ENCODE measurements at regions not wholly inside any gene's neighbourhood (a gene's known extent, or its start where the extent isn't known, plus 50 kb on each side); places are given as distances from the start of the nearest gene placed in this dataset.
A peak's percentile ranks its signal among the peaks of the same experiment; 100 is the strongest.

DNA sequence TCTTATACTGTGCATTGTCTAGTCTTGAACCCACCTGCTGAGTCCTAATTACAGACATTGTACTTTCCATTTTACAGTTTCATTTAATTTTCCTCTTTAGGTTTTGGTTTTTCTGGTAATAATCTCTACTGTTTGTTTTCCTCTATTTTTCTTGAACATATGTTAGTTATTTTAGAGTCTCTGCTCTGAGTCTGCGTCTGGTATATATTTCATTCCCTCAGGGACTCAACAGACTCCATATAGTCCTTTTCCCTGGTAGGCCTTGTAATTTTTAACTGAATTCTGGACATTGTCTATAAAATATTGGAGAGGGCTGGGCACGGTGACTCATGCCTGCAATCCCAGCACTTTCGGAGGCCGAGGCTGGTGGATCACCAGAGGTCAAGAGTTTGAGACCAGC lies 121.8 kb upstream of the STOX2 start:
- dilution Hi-C loops (cut with MboI; ENCODE audit: extremely low pct_ligation_motif_present, low sequenced_read_pairs), result no loop called here
- FAIRE-seq, result no peak
- no peaks in the 10 kb centered on the region for H3K9me3 ChIP-seq (ENCODE audit: control insufficient read depth, low read depth, low read length)

DNA sequence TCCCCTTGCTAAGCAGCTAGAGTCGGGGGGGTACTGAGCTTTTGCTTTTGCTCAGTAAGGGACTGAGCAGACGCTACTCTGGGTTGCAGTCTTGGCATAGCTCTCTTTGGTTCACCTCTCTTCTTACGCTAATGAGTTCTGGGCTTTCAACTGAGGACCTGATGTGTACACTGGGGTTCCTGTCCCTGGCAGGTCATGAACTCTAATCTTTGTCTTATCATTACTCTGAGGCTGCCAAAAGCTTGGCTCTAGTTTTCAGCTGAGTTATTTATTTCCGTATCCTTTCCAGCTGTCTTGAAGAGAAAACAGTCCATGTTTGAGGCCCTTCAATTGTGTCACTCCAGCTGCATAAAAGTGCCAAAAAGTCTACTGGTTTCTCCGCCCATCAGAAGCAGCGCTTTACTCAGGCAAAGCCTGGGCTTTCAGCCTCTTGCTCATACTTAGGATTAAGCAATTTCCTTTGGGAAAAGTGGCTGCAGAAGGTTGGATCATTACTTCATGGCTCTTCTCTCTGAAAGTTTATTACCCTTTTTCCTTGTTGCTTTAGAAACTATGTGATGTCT lies 121.0 kb upstream of the STOX2 start:
- H3K9me1 ChIP-seq (ENCODE audit: control insufficient read depth, extremely low read depth, insufficient read depth, low read length), result no peaks in the 10 kb centered on the region
- no peak overlapping the region for H3K4me2 ChIP-seq (ENCODE audit: control insufficient read depth, extremely low read depth, insufficient read depth, low read depth, low read length)
- H3K4me1 ChIP-seq (ENCODE audit: control insufficient read depth, extremely low read depth, insufficient read depth, low read length), result no peaks in the 10 kb centered on the region
- no peaks in the 10 kb centered on the region for H3K36me3 ChIP-seq (ENCODE audit: control insufficient read depth in 2 of 2, extremely low read depth in 1 of 2, insufficient read depth in 2 of 2, low read length in 2 of 2)
- no peaks in the 10 kb centered on the region for H4K20me1 ChIP-seq (ENCODE audit: control insufficient read depth, extremely low read depth, insufficient read depth, low read length)
- DNase-seq (ENCODE audit: low read depth, low spot score), result no peak
- no peak overlapping the region for H2AFZ ChIP-seq (ENCODE audit: control insufficient read depth, low read length)
- H3K9me3 ChIP-seq (ENCODE audit: control insufficient read depth, low read depth, low read length), result no peaks in the 10 kb centered on the region
- peak; percentile 41 for FAIRE-seq
- no peaks in the 10 kb centered on the region for H3K79me2 ChIP-seq (ENCODE audit: control insufficient read depth, insufficient read depth, low read length)
- no peak overlapping the region for H3K4me3 ChIP-seq (ENCODE audit: control insufficient read depth in 2 of 3, extremely low read depth in 1 of 3, insufficient read depth in 2 of 3, low read depth in 1 of 3, low read length in 3 of 3)
- TF ChIP-seq, protein P1, sequence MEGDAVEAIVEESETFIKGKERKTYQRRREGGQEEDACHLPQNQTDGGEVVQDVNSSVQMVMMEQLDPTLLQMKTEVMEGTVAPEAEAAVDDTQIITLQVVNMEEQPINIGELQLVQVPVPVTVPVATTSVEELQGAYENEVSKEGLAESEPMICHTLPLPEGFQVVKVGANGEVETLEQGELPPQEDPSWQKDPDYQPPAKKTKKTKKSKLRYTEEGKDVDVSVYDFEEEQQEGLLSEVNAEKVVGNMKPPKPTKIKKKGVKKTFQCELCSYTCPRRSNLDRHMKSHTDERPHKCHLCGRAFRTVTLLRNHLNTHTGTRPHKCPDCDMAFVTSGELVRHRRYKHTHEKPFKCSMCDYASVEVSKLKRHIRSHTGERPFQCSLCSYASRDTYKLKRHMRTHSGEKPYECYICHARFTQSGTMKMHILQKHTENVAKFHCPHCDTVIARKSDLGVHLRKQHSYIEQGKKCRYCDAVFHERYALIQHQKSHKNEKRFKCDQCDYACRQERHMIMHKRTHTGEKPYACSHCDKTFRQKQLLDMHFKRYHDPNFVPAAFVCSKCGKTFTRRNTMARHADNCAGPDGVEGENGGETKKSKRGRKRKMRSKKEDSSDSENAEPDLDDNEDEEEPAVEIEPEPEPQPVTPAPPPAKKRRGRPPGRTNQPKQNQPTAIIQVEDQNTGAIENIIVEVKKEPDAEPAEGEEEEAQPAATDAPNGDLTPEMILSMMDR (optimal IDR thresholded peaks at IDR 0.05 in 1 of 3, IDR thresholded peaks at IDR 0.05 in 1 of 3, conservative IDR thresholded peaks at IDR 0.05 in 1 of 3; ENCODE audit: extremely low read depth in 1 of 3, insufficient read depth in 2 of 3, low read length in 3 of 3), result no peak
- H3K9ac ChIP-seq (ENCODE audit: control insufficient read depth, extremely low read depth, insufficient read depth, low read length), result no peak overlapping the region
- no peak overlapping the region for H3K27ac ChIP-seq (ENCODE audit: control insufficient read depth, insufficient read depth, low read length)
- H3K27me3 ChIP-seq (ENCODE audit: control insufficient read depth, extremely low read depth, insufficient read depth, low read length), result no peaks in the 10 kb centered on the region
- dilution Hi-C loops (cut with MboI; ENCODE audit: extremely low pct_ligation_motif_present, low sequenced_read_pairs), result no loop called here

More for the DNA sequence above, 121.8 kb upstream of the STOX2 start:
- Histone ChIP-seq H3K9me1 (ENCODE audit: control insufficient read depth, extremely low read depth, insufficient read depth, low read length) (no peaks in the 10 kb centered on the region), H3K27me3 (ENCODE audit: control insufficient read depth, extremely low read depth, insufficient read depth, low read length) (no peaks in the 10 kb centered on the region), H3K79me2 (ENCODE audit: control insufficient read depth, insufficient read depth, low read length) (no peaks in the 10 kb centered on the region), H4K20me1 (ENCODE audit: control insufficient read depth, extremely low read depth, insufficient read depth, low read length) (no peaks in the 10 kb centered on the region), H3K9ac (ENCODE audit: control insufficient read depth, extremely low read depth, insufficient read depth, low read length) (no peak overlapping the region), H3K4me2 (ENCODE audit: control insufficient read depth, extremely low read depth, insufficient read depth, low read depth, low read length) (no peak overlapping the region), H3K27ac (ENCODE audit: control insufficient read depth, insufficient read depth, low read length) (no peak overlapping the region), H3K4me1 (ENCODE audit: control insufficient read depth, extremely low read depth, insufficient read depth, low read length) (no peaks in the 10 kb centered on the region), H3K4me3 (ENCODE audit: control insufficient read depth in 2 of 3, extremely low read depth in 1 of 3, insufficient read depth in 2 of 3, low read depth in 1 of 3, low read length in 3 of 3) (no peak overlapping the region), H2AFZ (ENCODE audit: control insufficient read depth, low read length) (no peak overlapping the region), H3K36me3 (ENCODE audit: control insufficient read depth in 2 of 2, extremely low read depth in 1 of 2, insufficient read depth in 2 of 2, low read length in 2 of 2) (no peaks in the 10 kb centered on the region)
- TF ChIP-seq EZH2 (IDR thresholded peaks at IDR 0.05; ENCODE audit: low read length), result no peak
- TF ChIP-seq, protein P1 (optimal IDR thresholded peaks at IDR 0.05 in 1 of 3, IDR thresholded peaks at IDR 0.05 in 1 of 3, conservative IDR thresholded peaks at IDR 0.05 in 1 of 3; ENCODE audit: extremely low read depth in 1 of 3, insufficient read depth in 2 of 3, low read length in 3 of 3), result no peak
- DNase-seq (ENCODE audit: low read depth, low spot score), result no peak

Data from keratinocyte (primary cell).